HG03457 (cell line): ENCODE measurements at regions not wholly inside any gene's neighbourhood (a gene's known extent, or its start where the extent isn't known, plus 50 kb on each side); places are given as distances from the start of the nearest gene placed in this dataset.

Source experiments
- ATAC-seq: cut with Tn5 transposase; IDR thresholded peaks from one replicate; pipeline ENCODE4 v1.9.1; 2021; ENCODE audit warnings: moderate number of reproducible peaks; ENCODE audit not compliant: unreplicated experiment

DNA sequence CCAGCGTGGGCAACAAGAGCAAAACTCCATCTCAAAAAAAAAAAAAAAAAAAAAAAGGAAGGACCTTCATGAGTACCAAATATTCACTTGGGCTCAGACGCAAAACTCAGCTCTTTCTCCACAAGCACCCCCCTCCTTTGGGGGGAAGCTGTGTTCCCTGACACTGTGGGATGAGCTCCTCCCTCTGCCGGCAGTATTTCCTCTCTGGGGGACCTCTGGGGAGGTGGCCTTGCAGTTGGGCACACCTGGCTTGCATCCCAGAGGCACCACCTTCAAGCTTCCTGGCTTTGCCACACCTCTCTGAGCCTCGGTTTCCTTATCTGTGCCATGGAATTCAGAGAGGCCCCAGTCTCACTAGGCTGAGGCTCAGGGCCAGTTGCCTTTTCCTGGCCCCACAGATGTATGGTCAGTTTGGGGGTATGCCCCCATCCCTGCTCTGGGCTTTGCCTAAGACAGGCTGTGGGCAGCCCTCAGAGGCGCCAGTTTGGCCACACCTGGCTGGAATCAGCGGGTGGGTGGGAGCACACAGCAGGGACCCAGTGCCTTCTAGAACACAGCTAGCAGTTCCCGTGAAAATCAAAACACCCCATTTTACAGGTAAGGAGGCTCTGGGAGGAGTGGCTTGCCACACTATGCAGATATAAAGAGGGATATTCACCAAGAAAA is 157.5 kb upstream of the IER5L start:
- ATAC-seq = no peak

DNA sequence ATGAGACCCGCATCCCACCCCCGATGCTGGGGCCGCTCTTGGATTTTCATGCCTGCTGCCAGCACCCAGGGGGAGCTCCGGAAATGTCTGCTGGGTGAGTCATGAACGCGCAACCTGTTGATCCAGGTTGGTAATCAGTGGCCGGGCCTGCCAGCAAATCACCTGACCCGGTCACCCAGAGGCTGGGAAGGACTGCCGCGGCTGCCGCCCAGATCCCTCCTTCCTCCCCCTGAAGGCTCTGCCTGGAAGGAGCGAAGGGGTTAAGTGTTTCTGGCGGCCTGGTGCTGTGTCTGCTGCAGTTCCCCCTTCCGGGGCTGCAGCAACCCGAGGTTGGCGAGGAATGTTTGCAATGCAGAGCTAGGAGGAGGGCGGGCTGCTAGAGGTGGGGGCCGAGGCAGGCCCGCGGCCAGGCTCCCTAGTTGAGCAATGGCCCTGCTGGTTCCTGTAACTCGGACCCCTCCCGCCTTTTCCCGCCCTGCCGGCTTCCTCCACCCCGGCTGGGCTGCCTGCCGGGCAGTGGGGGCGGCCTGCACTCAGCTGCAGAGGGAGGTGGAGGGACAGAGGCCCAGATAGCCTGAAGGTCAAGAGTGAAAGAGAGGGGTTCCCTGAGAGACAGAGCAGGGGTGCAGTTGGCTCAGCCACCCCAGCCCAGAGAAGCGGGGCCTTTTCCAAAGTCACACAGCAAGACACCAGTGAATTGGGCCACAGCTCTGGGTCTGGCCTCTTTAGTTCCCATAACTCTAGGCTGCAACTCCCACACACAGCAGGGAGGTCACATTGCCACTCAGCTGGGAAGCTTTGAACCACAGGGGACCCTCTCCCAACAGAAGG is 156.3 kb upstream of the IER5L start:
- no peak for ATAC-seq

- ATAC-seq = no peak
These were observed 155.6 kb upstream of the IER5L start for GRCh38 chr9:129333617-129334104.

DNA sequence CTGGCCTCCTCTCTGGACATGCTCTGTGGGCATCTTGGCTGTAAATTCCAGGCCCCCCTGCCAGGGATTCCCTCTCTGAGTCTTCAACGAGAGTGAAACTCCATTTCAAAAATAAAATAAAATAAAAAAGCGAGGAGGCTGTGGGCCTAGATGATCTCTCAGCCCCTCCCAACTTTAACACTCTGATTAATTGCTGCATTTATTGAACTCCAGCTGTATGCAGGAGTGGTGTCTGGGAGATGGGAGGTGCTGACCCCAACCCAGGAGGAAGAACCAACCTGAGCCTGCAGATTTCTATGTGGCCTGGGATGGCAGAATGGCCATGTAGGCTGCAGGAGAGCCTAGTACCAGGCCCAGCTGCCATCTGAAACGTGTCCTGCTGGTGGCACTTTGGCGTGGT is 154.5 kb upstream of the IER5L start:
- ATAC-seq = no peak

DNA sequence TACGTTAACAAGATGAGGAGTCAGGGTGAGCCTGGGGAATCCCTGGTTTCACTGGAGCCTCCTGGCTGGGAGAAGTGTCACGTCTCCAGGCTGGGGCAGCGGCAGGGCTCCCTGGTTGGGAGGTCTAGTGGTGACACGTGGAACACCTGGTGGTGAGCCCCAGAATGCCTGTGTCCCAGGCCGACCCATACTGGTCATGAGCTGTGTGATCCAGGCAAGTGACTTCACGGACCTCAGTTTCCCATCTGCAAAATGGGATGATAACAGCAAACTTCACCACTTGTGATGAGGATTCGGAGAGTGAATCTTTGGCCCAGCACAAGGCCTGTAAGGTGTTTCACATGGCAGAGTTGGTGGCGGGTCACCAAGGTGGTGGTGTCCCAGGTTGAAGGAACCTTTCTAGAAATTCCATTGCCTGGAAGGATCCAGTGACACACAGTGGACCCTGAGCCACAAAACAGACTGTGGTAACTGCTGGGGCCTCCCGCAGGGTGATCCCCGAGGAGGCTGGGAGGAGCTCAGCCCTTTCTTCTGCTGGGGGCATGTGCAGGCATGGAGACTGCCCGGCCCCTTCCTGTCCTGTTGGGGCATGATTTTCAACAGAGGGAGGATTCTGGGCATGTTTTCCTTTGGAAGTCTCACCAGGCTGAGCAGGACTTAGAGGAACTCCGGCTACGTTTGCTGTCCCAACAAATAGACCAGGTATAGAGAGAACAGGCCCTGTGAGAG is 153.9 kb upstream of the IER5L start:
- ATAC-seq = no peak

- no peak for ATAC-seq
These were observed 153.4 kb upstream of the IER5L start for GRCh38 chr9:129331493-129331765.

DNA sequence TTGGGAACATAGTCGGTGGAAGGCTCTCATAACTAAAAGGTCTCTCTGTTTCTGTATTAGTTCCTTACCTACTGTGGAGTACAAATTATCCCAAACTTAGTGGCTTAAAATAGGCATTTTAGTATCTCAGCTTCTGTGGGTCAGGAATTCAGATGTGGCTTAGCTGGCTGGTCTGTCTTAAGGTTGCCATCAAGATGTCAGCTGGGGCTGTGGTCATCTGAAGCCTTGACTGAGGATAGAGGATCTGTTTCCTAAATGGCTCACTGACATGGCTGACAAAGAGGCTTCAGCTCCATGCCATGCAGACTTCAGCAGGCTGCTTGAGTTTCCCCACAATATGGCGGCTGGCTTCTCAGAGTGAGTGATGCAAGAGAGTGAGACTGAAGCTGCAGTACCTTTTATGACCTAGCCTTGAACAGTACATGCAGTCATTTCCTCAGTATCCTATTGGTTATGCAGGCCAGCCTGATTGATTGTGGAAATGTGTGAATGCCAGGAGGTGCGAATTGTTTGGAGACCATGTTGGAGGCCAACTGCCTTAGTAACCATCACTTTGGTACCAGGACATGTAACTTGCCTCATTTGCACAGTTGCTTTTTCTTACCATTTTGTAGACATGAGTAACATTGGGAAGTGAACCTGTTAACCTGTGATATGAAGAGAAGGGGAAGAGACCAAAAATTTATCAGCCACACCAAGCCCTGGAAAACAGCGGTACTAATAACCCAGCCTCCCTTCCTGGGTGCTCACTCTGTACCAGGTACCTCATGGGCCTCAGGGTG is 152.8 kb upstream of the IER5L start:
- no peak for ATAC-seq

DNA sequence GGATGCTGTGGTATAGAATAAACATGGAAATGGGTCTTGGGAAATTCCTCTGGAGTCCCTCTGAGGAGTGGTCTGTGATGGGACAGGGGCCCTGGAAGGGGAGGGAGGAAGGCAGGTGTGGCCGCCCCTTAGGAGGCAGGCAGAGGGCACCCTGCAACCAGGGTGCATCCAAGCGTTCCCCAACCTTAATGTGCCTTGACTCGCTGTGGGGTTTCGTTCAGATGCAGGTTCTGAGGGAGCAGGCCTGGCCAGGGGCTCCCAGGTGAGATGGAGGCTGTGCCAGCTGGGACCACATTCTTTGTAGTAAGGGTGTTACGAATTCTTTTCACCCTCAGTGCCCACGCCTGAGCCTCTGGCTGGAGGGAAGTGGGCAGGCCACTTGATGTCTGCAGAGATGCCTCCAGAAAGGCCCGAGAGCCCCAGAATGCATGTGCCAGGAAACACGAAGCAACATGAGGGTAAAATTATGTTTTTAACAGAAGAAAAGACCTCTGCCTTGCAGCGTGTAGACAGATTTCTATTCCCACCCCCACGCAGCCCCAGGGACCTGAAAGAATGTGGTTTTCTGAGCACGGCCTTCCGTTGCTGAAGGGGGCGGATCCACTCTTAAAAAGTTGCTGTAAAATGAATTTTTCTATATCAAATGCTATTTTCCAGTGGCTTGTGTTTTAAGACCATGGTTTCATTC is 150.4 kb upstream of the IER5L start:
- no peak for ATAC-seq

- ATAC-seq = no peak
These were observed 149.7 kb upstream of the IER5L start for GRCh38 chr9:129327552-129328328.

GRCh38 chr9:129326061-129327005 is 148.3 kb upstream of the IER5L start:
- no peak for ATAC-seq

GRCh38 chr9:129324808-129325502 is 146.9 kb upstream of the IER5L start:
- no peak for ATAC-seq

- ATAC-seq = no peak
These were observed 146.0 kb upstream of the IER5L start for GRCh38 chr9:129323999-129324553.

DNA sequence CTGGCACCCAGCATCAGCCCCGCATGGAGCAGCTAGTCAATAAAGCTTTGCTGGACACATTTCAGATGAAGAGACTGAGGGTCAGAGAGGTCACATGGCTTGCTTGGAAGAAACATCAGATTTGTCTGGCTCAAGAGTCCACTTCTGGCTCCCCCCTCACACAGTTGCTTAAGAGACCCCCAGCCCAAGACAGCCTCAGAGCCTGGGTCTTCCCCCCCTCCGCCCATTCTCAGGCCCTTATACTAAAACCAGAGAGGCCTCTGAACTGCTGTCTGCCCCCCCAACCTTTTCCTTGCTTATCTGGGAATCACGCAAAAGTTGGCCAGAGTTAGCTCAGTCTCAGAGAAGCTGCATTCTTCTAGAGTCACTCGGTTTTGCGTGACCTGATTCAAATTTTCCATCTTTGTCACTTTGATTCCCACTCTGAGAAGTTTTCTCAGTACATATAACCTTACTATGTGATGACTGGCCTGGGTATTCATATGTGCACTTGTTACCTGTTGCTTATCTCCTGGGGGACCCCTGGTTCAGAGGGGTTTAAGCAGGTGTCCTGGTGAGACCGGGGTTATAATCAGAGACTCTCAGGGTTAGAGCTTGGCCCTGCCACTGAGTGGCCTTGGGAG is 145.4 kb upstream of the IER5L start:
- ATAC-seq = no peak

DNA sequence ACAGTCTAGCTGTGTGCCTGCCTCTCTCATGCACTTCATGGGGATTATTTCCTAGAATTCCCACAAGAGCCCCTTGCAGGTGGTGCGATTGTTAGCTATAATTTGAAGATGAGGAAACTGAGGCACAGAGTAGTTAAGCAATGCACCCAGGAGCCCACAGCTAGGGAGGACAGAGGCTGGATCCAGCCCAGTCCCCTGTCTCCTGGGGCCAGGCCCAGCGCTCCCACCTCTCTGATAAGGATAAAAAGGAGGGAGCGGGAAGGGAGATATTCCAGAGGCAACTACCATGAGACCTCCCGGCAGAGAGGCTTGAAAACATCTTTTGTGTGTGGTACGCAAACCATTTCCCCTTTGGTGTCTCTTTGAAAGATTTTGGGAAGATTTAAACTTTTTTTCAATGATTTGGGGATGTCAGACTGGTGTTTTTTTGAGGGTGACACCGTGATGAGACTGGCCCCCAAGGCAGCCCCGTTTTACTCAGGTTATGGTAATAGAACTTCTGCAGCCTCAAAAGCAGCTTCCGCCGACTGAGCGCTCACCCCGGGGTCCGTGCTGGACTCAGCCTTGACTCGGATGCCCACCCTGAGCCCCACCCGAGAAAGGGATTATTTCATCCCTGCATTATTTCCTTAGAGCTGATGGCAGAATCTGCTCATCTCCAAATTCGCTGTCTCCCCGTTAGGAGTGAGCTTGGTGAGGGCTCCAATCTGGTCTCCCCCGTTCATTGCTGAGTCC is 144.7 kb upstream of the IER5L start:
- no peak for ATAC-seq

GRCh38 chr9:129322022-129322621 is 144.1 kb upstream of the IER5L start:
- no peak for ATAC-seq

GRCh38 chr9:129321286-129322021 is 143.4 kb upstream of the IER5L start:
- ATAC-seq = no peak
